IMR-90 (cell line): ENCODE measurements at regions not wholly inside any gene's neighbourhood (a gene's known extent, or its start where the extent isn't known, plus 50 kb on each side); places are given as distances from the start of the nearest gene placed in this dataset.

Source experiments
- ATAC-seq: fragments of 200-7000 bp; cut with Tn5 transposase; 2 replicates; pipeline ENCODE4 v1.9.1; 2020; ENCODE audit warnings: low read depth, mild to moderate bottlenecking, moderate library complexity
- BruUV-seq: library from RNA; stranded (reverse); fragments of 400-500 nt; replicated peaks from 2 replicates; lab custom pipeline; 2021; lab: Mats Ljungman, UMichigan
- CTCF ChIA-PET: fragments of 300-600 bp; formaldehyde crosslinking; extraction: SDS; loops from one replicate; lab custom pipeline; 2021; ENCODE audit warnings: antibody characterized with exemption; lab: Yijun Ruan, JAX
- POLR2A ChIA-PET: fragments of 300-600 bp; sonication (Branson Sonifier 250); formaldehyde crosslinking; loops from one replicate; lab custom pipeline; 2022; ENCODE audit warnings: antibody characterized with exemption; ENCODE audit not compliant: unreplicated experiment; lab: Charles Lee
- DNase-seq: peaks from one replicate; pipeline ENCODE4 v3.0.0; 2013
- H2AFZ ChIP-seq: replicated peaks from 2 replicates; pipeline ENCODE3; 2013; ENCODE audit warnings: low read length, mild to moderate bottlenecking; ENCODE audit not compliant: poor library complexity
- H2AK5ac ChIP-seq: 2 replicates; pipeline ENCODE4 v1.6.1; 2013; ENCODE audit warnings: low read depth, low read length, inconsistent platforms
- H2AK9ac ChIP-seq: replicated peaks from 2 replicates; pipeline ENCODE3; 2013; ENCODE audit warnings: mild to moderate bottlenecking, low read depth, low read length, moderate library complexity; ENCODE audit not compliant: poor library complexity
- H2BK120ac ChIP-seq: 2 replicates; pipeline ENCODE4 v1.6.1; 2013; ENCODE audit warnings: low read depth, low read length, inconsistent platforms
- H2BK15ac ChIP-seq: 3 replicates; pipeline ENCODE4 v1.6.1; 2013; ENCODE audit warnings: low read depth, low read length, inconsistent platforms
- H2BK20ac ChIP-seq: 2 replicates; pipeline ENCODE4 v1.6.1; 2013; ENCODE audit warnings: low read depth, mild to moderate bottlenecking, inconsistent platforms, low read length, moderate library complexity
- H2BK5ac ChIP-seq: 2 replicates; pipeline ENCODE4 v1.6.1; 2013; ENCODE audit warnings: mild to moderate bottlenecking, low read depth, low read length, inconsistent platforms; ENCODE audit not compliant: poor library complexity, severe bottlenecking
- H3K14ac ChIP-seq: replicated peaks from 2 replicates; pipeline ENCODE4 v1.6.1; 2013; ENCODE audit warnings: low read depth, low read length, inconsistent platforms
- H3K18ac ChIP-seq: 2 replicates; pipeline ENCODE4 v1.6.1; 2013; ENCODE audit warnings: low read depth, low read length, control low read depth
- H3K23ac ChIP-seq: 2 replicates; pipeline ENCODE4 v1.6.1; 2013; ENCODE audit warnings: low read depth, low read length, inconsistent platforms
- H3K27ac ChIP-seq: 2 replicates; pipeline ENCODE4 v1.5.1; 2013; ENCODE audit warnings: mild to moderate bottlenecking, control low read depth, low read length; ENCODE audit not compliant: insufficient read depth
- H3K27me3 ChIP-seq: 2 replicates; pipeline ENCODE4 v1.6.1; 2013; ENCODE audit warnings: low read length; ENCODE audit not compliant: control insufficient read depth, insufficient read depth
- H3K36me3 ChIP-seq: 2 replicates; pipeline ENCODE4 v1.6.1; 2013; ENCODE audit warnings: low read length, mixed read lengths; ENCODE audit not compliant: control insufficient read depth, insufficient read depth
- H3K4ac ChIP-seq: 2 replicates; pipeline ENCODE4 v1.6.1; 2013; ENCODE audit warnings: low read depth, low read length, inconsistent platforms
- H3K4me1 ChIP-seq: 2 replicates; pipeline ENCODE4 v1.6.1; 2013; ENCODE audit warnings: low read length, mixed read lengths; ENCODE audit not compliant: control insufficient read depth, insufficient read depth
- H3K4me2 ChIP-seq: 2 replicates; pipeline ENCODE4 v1.6.1; 2013; ENCODE audit warnings: low read depth, mild to moderate bottlenecking, control low read depth, low read length, moderate library complexity
- H3K4me3 ChIP-seq: 2 replicates; pipeline ENCODE4 v1.5.1; 2013; ENCODE audit warnings: low read depth, mild to moderate bottlenecking, control low read depth, low read length, moderate library complexity; ENCODE audit not compliant: insufficient read depth
- H3K56ac ChIP-seq: 2 replicates; pipeline ENCODE4 v1.6.1; 2013; ENCODE audit warnings: low read length, inconsistent platforms; ENCODE audit not compliant: insufficient read depth; ENCODE audit errors: extremely low read depth
- H3K79me1 ChIP-seq, 2 experiments: 2 replicates each; pipeline ENCODE4 v1.6.1; 2013; ENCODE audit warnings: low read length in 2 of 2, inconsistent platforms in 1 of 2, low read depth in 1 of 2
- H3K9ac ChIP-seq: 2 replicates; pipeline ENCODE4 v1.6.1; 2013; ENCODE audit warnings: low read depth, low read length, control low read depth
- H3K9me1 ChIP-seq: 2 replicates; pipeline ENCODE4 v1.6.1; 2013; ENCODE audit warnings: low read length, inconsistent platforms; ENCODE audit not compliant: insufficient read depth
- H3K9me3 ChIP-seq: 2 replicates; pipeline ENCODE4 v1.6.1; 2013; ENCODE audit warnings: low read length; ENCODE audit not compliant: control insufficient read depth, insufficient read depth
- H4K20me1 ChIP-seq: 2 replicates; pipeline ENCODE4 v1.6.1; 2013; ENCODE audit warnings: low read length, inconsistent platforms; ENCODE audit not compliant: insufficient read depth
- H4K5ac ChIP-seq: 2 replicates; pipeline ENCODE4 v1.6.1; 2013; ENCODE audit warnings: mild to moderate bottlenecking, low read depth, low read length, control low read depth
- H4K8ac ChIP-seq, 2 experiments: 2 replicates each; pipeline ENCODE4 v1.6.1; 2013; ENCODE audit warnings: low read depth in 2 of 2, low read length in 2 of 2, control low read depth in 1 of 2, inconsistent platforms in 1 of 2
- H4K91ac ChIP-seq: 2 replicates; pipeline ENCODE4 v1.6.1; 2013; ENCODE audit warnings: low read depth, low read length, inconsistent platforms; ENCODE audit not compliant: insufficient read depth
- CEBPB ChIP-seq: IDR thresholded peaks from 2 replicates; pipeline ENCODE4 v1.6.1; 2012; ENCODE audit warnings: low read depth, low read length, improper control_type of control experiment
- CHD1 ChIP-seq: IDR thresholded peaks from 2 replicates; pipeline ENCODE4 v1.6.1; 2012; ENCODE audit warnings: low read depth, low read length, improper control_type of control experiment
- MXI1 ChIP-seq: IDR thresholded peaks from 2 replicates; pipeline ENCODE4 v1.6.1; 2012; ENCODE audit warnings: low read depth, mild to moderate bottlenecking, low read length, moderate library complexity, borderline replicate concordance
- RAD21 ChIP-seq: IDR thresholded peaks from 2 replicates; pipeline ENCODE4 v1.6.1; 2012; ENCODE audit warnings: low read length, improper control_type of control experiment
- RFX5 ChIP-seq: IDR thresholded peaks from 2 replicates; pipeline ENCODE4 v1.8.0; 2012; ENCODE audit warnings: low read depth, mild to moderate bottlenecking, low read length, moderate library complexity
- WGBS, 2 experiments: methylation state at CpG; one replicate each; pipeline versions ENCODE4 v1.1.5 to v1.1.7; 2013; ENCODE audit warnings: missing lambda C conversion rate in 2 of 2; ENCODE audit not compliant: insufficient read length in 1 of 2; ENCODE audit errors: extremely low coverage in 2 of 2; 5-methylcytosine and 5-hydroxymethylcytosine counted together
- dilution Hi-C: fragments of 300-500 bp; cut with HindIII; formaldehyde crosslinking; loops from one replicate; pipeline ENCODE4 v1.14.3; 2018; ENCODE audit warnings: low sequenced_read_pairs; ENCODE audit not compliant: unreplicated experiment
- in situ Hi-C: fragments of 300-500 bp; cut with MboI; formaldehyde crosslinking; loops from 3 replicates; pipeline ENCODE4 v1.14.3; 2019; ENCODE audit warnings: low sequenced_read_pairs, inconsistent platforms, mixed read lengths
- intact Hi-C: fragments of 100-400 bp; cut with micrococcal nuclease; formaldehyde crosslinking; loops from 2 replicates; pipeline ENCODE4 v1.10.0; 2022

GRCh38 chr4:29046186-29046585 is 1674.0 kb upstream of the PCDH7 start:
- Histone ChIP-seq H3K4ac (peak overlapping the region; percentile 88), H3K36me3 (no peaks in the 10 kb centered on the region), H3K14ac (peak overlapping the region; percentile 68; the same call in 1 of the 2 replicates), H2BK120ac (peak overlapping the region; percentile 87), H4K20me1 (peaks cover 3% of the 10 kb centered on the region; the same call in 1 of the 2 replicates), H3K4me3 (no peak overlapping the region), H3K9me1 (no peaks in the 10 kb centered on the region; the same call in 1 of the 2 replicates), H3K4me1 (peaks cover 11% of the 10 kb centered on the region), H2BK5ac (peak overlapping the region; percentile 93), H4K5ac (peak overlapping the region; percentile 58; the same call in 1 of the 2 replicates), H3K56ac (no peak overlapping the region), H2BK20ac (peak overlapping the region; percentile 77; the same call in 1 of the 2 replicates), H3K4me2 (peak overlapping the region; percentile 45; the same call in 1 of the 2 replicates), H3K9ac (no peak overlapping the region), H2AFZ (no peak overlapping the region), H3K27me3 (no peaks in the 10 kb centered on the region), H2AK9ac (no peak overlapping the region), H3K23ac (peak overlapping the region; percentile 86; the same call in 1 of the 2 replicates), H4K8ac (peak overlapping the region in 1 of 2 experiments; percentile 79; a peak in 2 of 4 replicates), H2AK5ac (peak overlapping the region; percentile 33; the same call in 1 of the 2 replicates), H3K79me1 (no peaks in the 10 kb centered on the region), H2BK15ac (peak overlapping the region; percentile 67; the same call in 2 of the 3 replicates), H3K18ac (peak overlapping the region; percentile 78; the same call in 1 of the 2 replicates), H3K9me3 (no peaks in the 10 kb centered on the region), H3K27ac (peak overlapping the region; percentile 49; the same call in 1 of the 2 replicates), H4K91ac (peak overlapping the region; percentile 62; the same call in 1 of the 2 replicates)
- TF ChIP-seq CEBPB: peak; percentile 49; the same call in 1 of the 2 replicates
- TF ChIP-seq CHD1: no peak
- no peak for TF ChIP-seq RFX5
- no peak for TF ChIP-seq RAD21
- TF ChIP-seq MXI1: no peak
- CTCF ChIA-PET: no interaction called here
- ATAC-seq (peak; percentile 73), DNase-seq (peak; percentile 92)
- dilution Hi-C loops: no loop called here
- POLR2A ChIA-PET: no interaction called here
- no TSS peak for BruUV-seq
- intact Hi-C loops: loop anchor here (5.0 kb wide), 1 partner anchor 69 kb away; no protein-coding TSS in a partner anchor
- no CpG with 5 or more reads among the region's 2 CpGs for WGBS, 2 experiments
- in situ Hi-C loops: no loop called here
